ENCODE measurements at regions not wholly inside any gene's neighbourhood (a gene's known extent, or its start where the extent isn't known, plus 50 kb on each side); places are given as distances from the start of the nearest gene placed in this dataset.

- no peak for TF ChIP-seq POLR2A (IDR thresholded peaks at IDR 0.05)
- TF ChIP-seq CTCF (IDR thresholded peaks at IDR 0.05) = no peak
- intact Hi-C loops (cut with DNase I; ENCODE audit: low total_unique reads) = no loop called here
- DNase-seq (ENCODE audit: low spot score in 2 of 2) = no peak
- no peak overlapping the region for H3K4me3 ChIP-seq (ENCODE audit: low read depth, poor library complexity, severe bottlenecking)
- 69 to 72% methylated on average over 2 of the region's 2 CpGs for WGBS, 2 donors
Measured at GRCh38 chr6:117138425-117138824, 126.9 kb upstream of the VGLL2 start.

DNA sequence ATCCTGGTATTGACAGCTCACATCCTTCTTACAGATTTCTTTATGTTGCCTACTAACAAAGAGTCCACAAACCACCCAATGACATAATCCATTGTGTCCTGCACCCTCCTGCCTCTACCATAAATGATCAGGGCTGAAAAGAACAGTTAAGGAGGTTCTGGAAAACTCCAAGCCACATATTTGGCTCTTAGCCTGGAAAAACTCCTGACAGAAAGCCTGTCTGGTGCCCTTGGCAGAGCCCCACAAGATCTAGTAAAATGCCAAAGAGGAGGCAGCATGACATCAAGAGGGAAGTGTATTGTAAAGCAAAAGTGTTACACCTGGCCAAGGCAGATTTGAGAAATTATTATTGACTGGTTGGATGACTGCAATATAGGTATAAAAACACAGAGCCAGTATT, 126.4 kb upstream of the VGLL2 start:
- intact Hi-C loops (cut with DNase I; ENCODE audit: low total_unique reads) = no loop called here
- TF ChIP-seq CTCF (IDR thresholded peaks at IDR 0.05) (no peak), POLR2A (IDR thresholded peaks at IDR 0.05) (no peak)
- H3K4me3 ChIP-seq (ENCODE audit: low read depth, poor library complexity, severe bottlenecking) = no peak overlapping the region
- peak in 1 of 2 donors; percentile 19 for DNase-seq (ENCODE audit: low spot score in 2 of 2)

- no peak for DNase-seq (ENCODE audit: low spot score in 2 of 2)
- intact Hi-C loops (cut with DNase I; ENCODE audit: low total_unique reads) = no loop called here
- H3K4me3 ChIP-seq (ENCODE audit: low read depth, poor library complexity, severe bottlenecking) = no peak overlapping the region
- WGBS, 2 donors = 35 to 54% methylated on average over 3 of the region's 3 CpGs
- TF ChIP-seq CTCF (IDR thresholded peaks at IDR 0.05) (no peak), POLR2A (IDR thresholded peaks at IDR 0.05) (no peak)
Measured at GRCh38 chr6:117142142-117142541, 123.2 kb upstream of the VGLL2 start.

- intact Hi-C loops (cut with DNase I; ENCODE audit: low total_unique reads) = no loop called here
- 60 to 86% methylated on average over 1 of the region's 1 CpG for WGBS, 2 donors
- no peak for DNase-seq (ENCODE audit: low spot score in 2 of 2)
- no peak for TF ChIP-seq CTCF (IDR thresholded peaks at IDR 0.05)
- no peak overlapping the region for H3K4me3 ChIP-seq (ENCODE audit: low read depth, poor library complexity, severe bottlenecking)
Measured at GRCh38 chr6:117142995-117143394, 122.4 kb upstream of the VGLL2 start.

- WGBS, 2 donors = 51 to 60% methylated on average over 2 of the region's 2 CpGs
- no peak for DNase-seq (ENCODE audit: low spot score in 2 of 2)
- no peak overlapping the region for H3K4me3 ChIP-seq (ENCODE audit: low read depth, poor library complexity, severe bottlenecking)
- TF ChIP-seq POLR2A (IDR thresholded peaks at IDR 0.05) (no peak), CTCF (IDR thresholded peaks at IDR 0.05) (no peak)
- intact Hi-C loops (cut with DNase I; ENCODE audit: low total_unique reads) = no loop called here
Measured at GRCh38 chr6:117143647-117144046, 121.7 kb upstream of the VGLL2 start.

GRCh38 chr6:117145940-117146339, 119.4 kb upstream of the VGLL2 start:
- no peak for DNase-seq (ENCODE audit: low spot score in 2 of 2)
- intact Hi-C loops (cut with DNase I; ENCODE audit: low total_unique reads) = no loop called here
- TF ChIP-seq POLR2A (IDR thresholded peaks at IDR 0.05) (no peak), CTCF (IDR thresholded peaks at IDR 0.05) (no peak)
- no peak overlapping the region for H3K4me3 ChIP-seq (ENCODE audit: low read depth, poor library complexity, severe bottlenecking)
- 64 to 69% methylated on average over 2 of the region's 2 CpGs for WGBS, 2 donors

Measured in lower leg skin (tissue), 4 donors.